ENCODE measurements at regions not wholly inside any gene's neighbourhood (a gene's known extent, or its start where the extent isn't known, plus 50 kb on each side); places are given as distances from the start of the nearest gene placed in this dataset.
A peak's percentile ranks its signal among the peaks of the same experiment; 100 is the strongest.

GRCh38 chr3:102225407-102226132, 209.2 kb upstream of the ZPLD1 start:
- no peak for TF ChIP-seq RFX5 (IDR thresholded peaks at IDR 0.05; ENCODE audit: low read length)
- TF ChIP-seq CTCF (IDR thresholded peaks at IDR 0.05), result peak; percentile 78
- no peak for TF ChIP-seq REST (IDR thresholded peaks at IDR 0.05; ENCODE audit: low read depth, low read length)
- peak; percentile 94 for TF ChIP-seq RAD21 (IDR thresholded peaks at IDR 0.05; ENCODE audit: low read length)
- 0 out of 2 replicates have a peak, but pooled peaks have one; percentile 14 for TF ChIP-seq TCF12 (IDR thresholded peaks at IDR 0.05)
- TF ChIP-seq IRF3 (IDR thresholded peaks at IDR 0.05; ENCODE audit: low read depth, low read length), result no peak
- TF ChIP-seq RCOR1 (IDR thresholded peaks at IDR 0.05; ENCODE audit: low read length), result no peak
